HG02970 (cell line): ENCODE measurements at regions not wholly inside any gene's neighbourhood (a gene's known extent, or its start where the extent isn't known, plus 50 kb on each side); places are given as distances from the start of the nearest gene placed in this dataset.

Experiments used
- ATAC-seq: cut with Tn5 transposase; IDR thresholded peaks from one replicate; pipeline ENCODE4 v1.9.1; 2021; ENCODE audit warnings: mild to moderate bottlenecking, moderate library complexity, moderate number of reproducible peaks; ENCODE audit not compliant: unreplicated experiment, low FRiP score

DNA sequence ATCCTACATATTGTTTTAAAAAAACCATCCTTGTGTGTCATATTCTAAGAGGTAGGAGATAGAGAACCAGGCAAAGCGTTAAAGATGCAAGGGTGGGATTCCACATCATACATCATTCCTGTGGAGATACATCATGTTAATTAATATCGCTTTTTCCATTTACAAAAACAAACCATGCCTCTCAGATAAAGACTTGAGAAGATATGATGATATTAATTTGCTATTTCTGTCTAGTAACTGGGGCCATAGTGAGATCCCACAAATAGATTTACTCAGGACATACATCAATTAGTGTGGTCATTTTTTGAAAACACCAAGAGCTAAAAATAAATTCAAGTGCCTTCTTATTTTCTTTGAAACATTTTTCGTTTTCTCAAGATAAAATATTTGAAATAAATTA is 165.4 kb upstream of the TARS1 start:
- ATAC-seq: no peak

DNA sequence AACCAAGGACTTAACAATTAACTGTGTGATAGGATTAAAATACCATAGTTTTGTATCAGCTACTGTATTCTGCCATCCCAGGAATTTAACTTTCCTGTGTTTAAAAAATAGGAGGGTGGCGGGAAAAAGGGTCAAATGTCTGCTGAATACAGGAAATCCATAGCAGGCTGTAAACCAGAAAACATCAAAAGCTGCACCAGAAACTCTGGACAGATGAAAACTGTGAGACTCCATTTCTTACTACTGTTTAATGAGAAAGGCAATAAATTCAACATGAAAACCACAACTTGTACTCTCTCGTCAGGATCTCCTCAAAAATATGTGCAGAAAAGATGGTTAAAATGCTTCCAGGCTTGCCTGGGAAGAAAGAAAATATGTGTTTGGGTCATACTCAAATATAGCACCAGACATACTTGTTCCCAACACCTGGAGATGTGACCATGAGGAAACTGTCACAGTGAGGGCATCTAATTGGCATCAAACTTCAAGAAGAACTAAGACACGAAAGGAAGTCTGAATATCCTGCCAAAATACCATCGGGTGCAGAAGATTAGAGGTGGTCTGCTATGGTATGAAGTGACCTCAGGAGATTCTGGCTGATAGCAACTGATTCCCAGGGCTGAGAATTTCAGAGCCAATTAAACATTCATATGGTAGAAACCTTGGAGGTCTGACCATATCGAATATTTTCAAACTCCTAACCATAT is 164.7 kb upstream of the TARS1 start:
- ATAC-seq: no peak

DNA sequence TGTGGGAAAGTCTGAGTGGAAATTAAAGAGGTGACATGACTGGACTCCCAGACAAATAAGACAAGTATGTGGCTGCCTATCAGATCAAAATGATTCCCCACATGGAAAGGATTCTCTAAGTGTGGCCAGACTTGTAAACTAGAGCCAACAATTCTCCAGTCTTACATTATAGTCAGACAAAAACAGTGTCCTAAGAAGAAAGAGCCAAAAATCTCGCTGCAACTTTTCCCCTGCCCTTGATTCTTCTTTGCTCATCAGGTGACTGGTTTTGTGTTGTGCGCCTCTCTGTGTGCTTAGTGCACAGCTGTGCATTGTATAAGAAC is 164.2 kb upstream of the TARS1 start:
- ATAC-seq: no peak

DNA sequence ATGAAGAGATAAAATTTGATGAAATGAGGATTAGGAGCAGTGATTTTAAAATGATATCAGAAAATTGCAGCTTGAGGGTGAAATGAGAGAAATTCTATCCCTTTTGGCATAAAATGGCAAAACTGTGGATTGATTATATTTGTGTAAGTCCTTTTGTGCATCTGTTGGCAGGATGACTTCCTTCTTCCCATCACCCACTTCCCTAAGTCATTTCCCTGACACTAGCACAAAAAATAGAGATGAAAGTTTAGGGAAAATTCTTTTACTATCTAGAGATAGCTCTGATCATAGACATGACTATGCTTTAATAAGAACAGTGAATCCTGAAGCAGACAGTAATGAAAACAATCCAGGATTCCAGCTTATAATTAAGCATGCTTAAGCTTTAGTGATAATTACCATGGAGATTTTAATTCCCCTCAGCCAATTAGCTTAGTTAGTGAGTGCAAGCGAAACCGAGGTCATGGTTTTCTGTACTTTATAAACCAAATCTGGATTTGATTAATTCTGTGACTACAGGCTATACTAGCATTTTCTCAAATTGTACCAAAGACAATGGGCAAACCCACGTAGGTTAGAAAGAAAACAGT is 163.6 kb upstream of the TARS1 start:
- ATAC-seq: no peak

DNA sequence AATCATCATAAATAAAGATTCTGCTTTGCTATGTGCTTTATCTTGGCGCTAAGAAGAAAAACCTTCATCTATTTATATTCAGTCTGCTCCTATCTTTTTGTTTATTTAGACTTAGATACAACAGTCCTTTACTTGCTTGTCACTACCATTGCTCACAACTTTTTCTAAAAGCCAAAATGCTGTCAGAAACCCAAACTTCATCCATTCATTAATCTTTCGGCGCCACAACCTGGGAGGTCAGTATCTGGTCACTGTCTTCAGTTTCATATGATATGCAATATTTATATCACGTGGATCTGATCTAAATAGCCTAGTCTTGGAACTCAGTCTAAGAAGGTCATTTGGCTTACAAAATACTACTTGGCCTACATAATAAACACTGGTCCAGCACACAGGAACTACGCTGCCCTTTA is 159.3 kb upstream of the TARS1 start:
- ATAC-seq: no peak

DNA sequence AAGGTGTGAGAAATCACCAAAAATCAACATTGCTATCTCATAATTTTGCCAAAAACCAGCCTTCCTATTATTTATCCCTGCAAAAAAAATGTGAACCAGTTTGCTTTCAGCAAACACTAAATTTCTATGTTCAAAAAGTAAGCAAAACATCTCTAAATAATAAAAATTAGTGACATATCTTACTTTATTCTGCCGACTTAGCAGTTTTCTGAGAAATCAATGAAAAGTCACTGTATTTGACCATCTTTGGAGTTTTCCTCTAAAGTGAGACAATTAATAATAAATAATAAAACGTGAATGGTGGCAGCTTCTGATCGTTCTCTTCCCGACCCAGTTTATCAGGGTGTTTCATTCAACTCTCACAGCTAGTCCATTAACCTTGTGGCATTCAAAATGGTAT is 158.6 kb upstream of the TARS1 start:
- no peak for ATAC-seq

DNA sequence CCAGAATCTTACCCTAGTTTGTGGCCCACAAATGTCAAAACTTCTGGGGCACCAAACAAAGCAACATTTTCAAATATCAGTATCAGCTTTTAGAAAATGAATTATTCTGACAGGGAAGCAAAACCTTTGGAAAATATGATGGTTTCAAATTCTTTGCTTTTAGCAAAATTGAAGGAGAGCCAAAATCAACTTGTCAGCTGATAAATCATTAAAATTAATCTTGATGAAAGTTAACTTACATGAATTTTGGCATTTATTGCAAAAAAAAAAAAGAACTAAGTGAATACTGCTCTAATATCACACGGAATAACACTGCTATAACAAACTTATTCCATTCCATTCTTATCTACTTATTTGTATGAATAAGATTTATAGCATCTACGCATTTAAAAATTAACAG is 158.1 kb upstream of the TARS1 start:
- ATAC-seq: no peak

DNA sequence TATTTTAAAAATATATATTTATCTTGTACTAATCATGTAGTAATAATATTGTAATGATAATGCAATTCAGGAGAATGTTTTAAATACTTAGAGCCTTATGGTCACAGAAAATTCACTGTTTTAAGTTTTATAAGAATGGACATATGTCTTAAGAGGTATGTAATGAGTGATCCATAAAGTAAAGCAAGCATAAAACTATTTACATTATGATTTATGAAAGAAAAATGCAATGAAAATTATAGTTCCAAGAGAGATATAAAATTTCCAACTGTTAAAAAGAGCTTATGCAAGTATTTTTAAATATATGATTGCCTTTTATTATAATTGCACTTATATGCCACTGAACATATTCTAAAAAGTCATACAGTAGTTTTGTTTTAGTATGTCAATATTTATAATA is 157.5 kb upstream of the TARS1 start:
- ATAC-seq: no peak

DNA sequence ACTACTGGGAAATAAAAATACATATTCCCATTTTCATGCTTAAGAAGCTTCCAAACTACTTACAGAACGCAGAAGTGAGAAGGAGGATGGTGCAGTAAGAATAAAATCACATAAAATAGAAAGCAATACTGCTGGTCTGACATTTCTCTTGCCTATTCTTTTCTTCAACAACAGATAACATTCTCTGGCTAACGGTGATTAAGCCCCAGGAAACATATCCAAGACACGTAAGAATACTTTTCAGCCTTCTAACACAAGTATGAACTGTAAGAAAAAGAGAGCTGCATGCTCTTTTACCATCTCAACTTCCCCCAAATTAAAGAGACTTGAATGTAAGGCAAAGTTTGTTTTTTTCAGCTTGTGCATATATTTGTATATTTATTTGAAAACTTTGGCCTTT is 156.1 kb upstream of the TARS1 start:
- ATAC-seq: no peak

DNA sequence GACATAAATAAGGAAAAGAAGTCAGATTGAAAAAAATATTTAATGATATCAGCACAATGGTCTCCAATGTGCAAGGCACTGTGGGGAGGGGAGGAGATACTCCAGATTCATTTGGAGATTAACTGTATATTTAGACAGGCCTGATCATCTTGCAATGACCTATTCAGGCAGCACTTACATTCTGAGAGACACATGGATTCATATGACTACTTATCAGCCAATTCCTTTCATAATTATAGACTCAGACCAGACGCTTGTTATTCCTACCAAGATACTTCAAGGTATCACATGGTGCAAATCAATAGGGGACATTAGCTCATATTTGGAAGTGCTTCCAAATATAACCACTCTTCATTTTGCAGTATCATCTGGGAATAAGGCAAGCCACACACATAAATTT is 153.5 kb upstream of the TARS1 start:
- no peak for ATAC-seq

DNA sequence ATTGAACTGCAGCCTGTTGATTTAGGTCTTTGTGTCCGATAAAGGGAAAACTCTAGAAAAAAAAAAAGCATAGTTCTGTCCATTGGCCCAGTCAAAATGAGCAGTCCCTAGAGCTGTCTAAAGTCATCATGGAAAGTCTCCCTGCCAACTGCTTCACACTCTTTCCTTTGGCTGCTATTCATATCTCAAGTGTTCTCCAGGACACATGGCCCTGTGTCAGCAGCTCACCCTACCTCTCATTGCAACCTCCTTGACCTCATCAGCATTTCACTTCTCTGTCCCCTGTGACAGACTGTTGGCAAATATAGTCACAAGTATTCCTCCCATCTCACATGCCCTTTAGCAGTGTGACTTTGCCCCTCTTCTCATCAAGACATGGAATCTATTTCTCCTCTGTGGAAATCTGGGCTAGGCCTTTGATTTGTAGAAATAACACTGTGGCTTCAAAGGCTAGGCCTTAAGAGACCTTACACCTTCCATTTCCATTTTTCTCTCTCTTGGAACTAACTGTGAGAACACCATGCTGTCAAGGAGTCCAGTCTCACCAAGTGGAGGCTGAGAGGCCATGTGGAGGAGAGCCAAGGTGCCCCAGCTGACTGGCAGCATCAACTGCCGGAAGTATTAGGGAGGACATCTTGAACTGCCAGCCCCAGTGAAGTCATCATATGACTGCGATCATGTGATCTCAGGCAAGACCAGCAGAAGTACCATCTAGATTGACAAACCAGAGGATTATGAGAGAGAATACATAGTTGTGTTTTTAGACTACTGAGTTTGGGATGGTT is 149.4 kb upstream of the TARS1 start:
- ATAC-seq: no peak

DNA sequence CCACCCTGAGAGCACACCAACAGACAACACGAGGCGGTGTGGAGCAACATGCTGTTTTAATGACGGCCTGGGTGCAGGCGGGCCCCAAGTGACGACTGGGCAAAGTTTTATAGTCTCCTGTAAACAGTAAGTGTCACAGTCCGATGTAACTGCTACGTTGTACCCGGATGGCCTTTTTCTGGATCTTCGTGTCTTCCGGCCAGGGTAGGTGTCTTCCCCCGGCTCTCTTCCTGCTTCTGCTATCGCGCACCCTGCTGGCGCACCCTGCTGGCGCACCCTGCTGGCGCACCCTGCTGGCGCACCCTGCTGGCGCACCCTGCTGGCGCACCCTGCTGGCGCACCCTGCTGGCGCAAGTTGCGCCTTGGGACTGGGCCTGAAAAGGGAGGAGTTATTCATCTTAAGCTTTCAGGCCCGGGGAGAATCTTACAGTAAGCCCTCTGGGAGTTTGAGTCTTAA is 143.0 kb upstream of the TARS1 start:
- no peak for ATAC-seq

DNA sequence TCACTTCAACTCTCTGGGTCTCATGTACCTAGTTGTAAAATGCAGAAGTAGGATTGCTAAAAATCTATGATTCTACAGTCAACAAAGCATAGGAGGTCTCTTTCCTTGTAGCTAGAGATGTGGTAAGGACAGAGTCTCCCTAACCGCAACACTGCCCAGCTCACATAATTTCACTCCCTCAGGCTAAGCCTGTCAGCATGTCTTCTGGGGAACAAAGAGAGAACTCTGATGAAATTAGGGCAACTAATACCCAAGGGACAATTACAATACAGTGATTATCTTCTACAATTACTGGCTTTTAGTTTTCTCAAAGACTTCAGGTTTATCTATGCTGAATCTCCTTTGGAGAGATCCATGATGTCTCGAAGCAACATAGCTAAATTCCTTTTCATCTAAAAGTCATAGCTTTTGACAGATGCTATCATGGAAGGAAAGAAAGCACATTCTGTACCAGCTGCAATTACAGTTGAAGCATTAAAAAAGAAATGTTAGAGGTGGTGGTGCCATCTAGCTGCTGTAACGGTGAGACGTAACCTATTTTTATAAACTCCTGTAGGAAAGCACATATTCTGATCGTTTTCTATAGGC is 141.1 kb upstream of the TARS1 start:
- peak; percentile 7 for ATAC-seq

DNA sequence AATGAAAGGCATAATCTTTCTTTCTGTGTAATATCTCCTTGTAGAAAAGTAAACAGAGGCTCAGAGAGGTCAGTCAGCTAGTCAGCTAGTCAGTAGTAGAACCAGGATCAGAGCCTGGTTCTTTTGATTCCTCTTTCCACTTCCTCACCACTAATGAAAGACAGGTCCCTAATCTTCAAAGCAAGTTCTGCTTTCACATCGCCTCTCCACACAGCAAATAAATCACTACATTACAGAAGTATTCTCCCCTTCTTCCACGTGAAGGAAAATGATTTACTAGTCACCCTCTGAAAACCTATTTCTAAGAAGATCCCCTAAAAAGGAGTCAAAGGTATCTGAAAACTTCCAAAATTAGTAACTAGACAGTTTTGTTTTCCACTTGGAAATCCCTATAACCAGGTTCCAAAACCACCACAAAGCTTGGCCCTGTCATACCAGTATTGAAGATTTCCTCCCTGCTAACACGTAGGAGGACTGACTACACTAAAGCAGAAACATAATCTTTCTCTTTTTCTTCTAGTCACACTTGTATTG is 140.5 kb upstream of the TARS1 start:
- ATAC-seq: peak; percentile 68

DNA sequence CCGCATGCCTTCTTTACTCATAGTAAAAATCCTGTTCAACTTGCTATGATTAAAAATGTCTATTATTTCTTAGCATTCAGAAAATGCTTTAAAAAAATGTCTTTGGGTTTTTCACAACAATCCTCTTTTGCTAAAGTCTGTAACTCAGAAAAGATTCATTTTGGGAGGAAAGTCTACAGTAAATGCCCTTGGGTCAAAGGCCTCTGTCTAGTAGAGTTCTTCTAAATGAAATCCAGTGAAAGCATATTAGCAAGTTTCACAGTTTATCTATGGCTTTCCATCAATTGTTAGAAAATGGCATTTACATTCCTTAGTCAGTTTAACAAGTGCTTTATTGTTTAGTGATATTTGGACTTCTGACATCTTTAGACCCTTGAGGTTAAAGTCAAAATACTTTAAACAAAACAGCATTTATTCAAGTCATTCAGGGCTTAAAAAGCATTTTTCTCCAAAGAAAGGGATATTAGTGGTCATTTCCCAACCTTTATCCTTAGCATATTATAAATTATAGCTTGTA is 137.1 kb upstream of the TARS1 start:
- no peak for ATAC-seq

DNA sequence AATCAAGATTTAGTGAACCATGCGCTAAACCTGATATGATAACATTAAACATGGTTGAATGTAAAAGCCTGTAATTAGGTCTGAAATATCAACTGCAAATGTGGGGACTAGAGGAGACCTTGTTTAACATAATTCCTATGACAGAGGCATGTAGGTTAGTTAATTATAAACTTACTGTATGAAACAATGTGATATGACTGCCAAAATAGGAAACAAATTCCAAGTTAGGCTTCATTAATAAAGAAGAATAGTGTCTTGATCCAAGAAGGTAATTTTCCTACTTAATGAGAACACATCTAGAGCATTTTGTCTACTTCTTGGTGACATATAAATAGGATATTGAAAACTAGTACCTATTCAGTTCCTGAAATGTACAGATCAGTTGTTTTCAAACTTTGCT is 136.2 kb upstream of the TARS1 start:
- ATAC-seq: no peak

DNA sequence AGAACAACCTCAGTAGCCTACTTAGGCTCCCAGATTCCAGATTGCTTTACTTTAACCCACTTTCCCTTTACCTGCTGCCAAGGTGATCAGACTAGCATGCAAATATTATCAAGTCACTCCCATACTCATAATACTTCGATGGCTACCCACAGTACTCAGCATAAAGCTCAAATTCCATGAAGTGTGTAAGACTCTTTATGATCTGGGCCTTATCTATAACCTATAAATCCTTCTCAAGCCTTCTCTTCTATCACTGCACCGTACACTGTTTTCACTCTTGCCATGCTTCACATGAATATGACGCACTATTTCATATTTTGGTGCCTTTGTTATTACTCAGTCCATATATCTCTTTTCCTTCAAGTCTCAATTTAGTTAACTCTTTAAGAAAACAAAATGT is 135.2 kb upstream of the TARS1 start:
- no peak for ATAC-seq

DNA sequence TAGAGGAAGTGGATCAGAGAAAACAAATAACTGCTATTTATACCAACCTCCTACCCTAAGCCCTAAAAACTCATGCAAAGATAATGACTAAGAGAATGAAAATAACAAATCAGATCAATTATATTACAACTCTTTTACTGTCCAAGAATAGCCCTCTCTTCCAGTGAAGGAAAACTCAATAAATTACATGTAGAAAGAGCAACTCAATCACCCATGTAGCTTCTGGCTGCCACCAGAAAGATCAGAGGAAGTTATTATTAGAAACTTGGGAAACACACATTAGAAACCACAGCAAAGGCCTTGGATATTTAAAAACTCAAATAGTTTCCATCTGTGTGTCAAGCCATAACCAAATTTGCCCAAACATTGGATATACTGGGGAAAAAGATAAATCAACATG is 134.0 kb upstream of the TARS1 start:
- no peak for ATAC-seq

DNA sequence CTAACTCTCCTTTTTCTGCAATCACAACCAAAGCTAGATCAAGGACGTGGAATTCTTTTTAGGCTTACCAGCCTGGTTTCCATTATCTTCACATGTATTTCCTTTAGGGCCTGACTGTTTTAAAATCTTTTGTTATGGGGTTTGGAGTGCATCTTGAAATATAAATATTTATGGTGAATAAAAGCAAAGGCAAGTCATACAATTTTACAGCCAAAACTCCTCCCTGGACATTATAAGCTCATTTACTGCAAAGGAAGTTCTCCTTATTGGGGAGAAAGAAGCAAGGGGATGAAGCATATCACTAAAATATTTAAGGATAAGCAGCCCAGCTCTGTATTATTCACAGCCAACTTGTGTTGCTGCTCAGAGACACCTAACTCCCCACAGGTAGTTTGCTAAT is 132.2 kb upstream of the TARS1 start:
- no peak for ATAC-seq

DNA sequence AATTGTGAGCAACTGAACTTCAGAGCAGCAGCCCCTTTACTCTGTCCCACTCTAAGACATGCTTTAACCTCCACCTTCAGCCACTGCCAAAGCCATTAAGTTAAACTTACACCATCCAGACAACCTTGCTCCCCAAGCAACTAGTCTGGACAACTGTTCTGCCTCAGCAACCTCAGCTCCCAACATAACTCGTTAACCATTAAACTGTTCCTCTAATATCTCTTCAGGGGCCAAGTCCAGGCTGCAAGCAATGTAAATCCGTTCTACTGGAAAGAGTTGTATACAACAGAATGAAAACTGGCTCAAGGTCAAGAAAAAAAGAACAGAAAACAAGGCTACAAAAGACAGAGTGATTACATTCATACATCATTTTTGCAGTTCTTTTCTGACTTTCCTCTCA is 131.7 kb upstream of the TARS1 start:
- no peak for ATAC-seq
